Fibroblast of pulmonary artery (primary cell): ENCODE measurements at regions not wholly inside any gene's neighbourhood (a gene's known extent, or its start where the extent isn't known, plus 50 kb on each side); places are given as distances from the start of the nearest gene placed in this dataset.

ENCODE experiments used
- DNase-seq: peaks from one replicate; pipeline ENCODE4 v3.0.0-alpha.2; 2010; ENCODE audit warnings: low read depth
- H3K4me3 ChIP-seq: replicated peaks from 2 replicates; pipeline ENCODE4 v1.5.1; 2011; ENCODE audit warnings: low read depth, mild to moderate bottlenecking, control low read depth, low read length, moderate library complexity
- CTCF ChIP-seq: IDR thresholded peaks from 2 replicates; pipeline ENCODE4 v1.5.1; 2011; ENCODE audit warnings: mild to moderate bottlenecking, control low read depth, low read length, inconsistent platforms; ENCODE audit errors: missing control alignments

- TF ChIP-seq CTCF: no peak
- no peak overlapping the region for H3K4me3 ChIP-seq
- no peak for DNase-seq
Measured at GRCh38 chr22:42330170-42330569, 59.7 kb upstream of the TCF20 start.

- no peak overlapping the region for H3K4me3 ChIP-seq
- no peak for DNase-seq
- no peak for TF ChIP-seq CTCF
Measured at GRCh38 chr22:42329504-42329903, 59.1 kb upstream of the TCF20 start.

GRCh38 chr22:42328784-42329145, 58.3 kb upstream of the TCF20 start:
- no peak for DNase-seq
- no peak for TF ChIP-seq CTCF
- H3K4me3 ChIP-seq: no peak overlapping the region

- DNase-seq: no peak
- no peak overlapping the region for H3K4me3 ChIP-seq
- TF ChIP-seq CTCF: no peak
Measured at GRCh38 chr22:42328130-42328783, 57.8 kb upstream of the TCF20 start.

- H3K4me3 ChIP-seq: no peak overlapping the region
- no peak for DNase-seq
- no peak for TF ChIP-seq CTCF
Measured at GRCh38 chr22:42327462-42328129, 57.1 kb upstream of the TCF20 start.

- no peak for TF ChIP-seq CTCF
- DNase-seq: no peak
- no peak overlapping the region for H3K4me3 ChIP-seq
Measured at GRCh38 chr22:42326801-42327200, 56.3 kb upstream of the TCF20 start.

- no peak for DNase-seq
- H3K4me3 ChIP-seq: no peak overlapping the region
- no peak for TF ChIP-seq CTCF
Measured at GRCh38 chr22:42326301-42326700, 55.8 kb upstream of the TCF20 start.
